ENCODE measurements at regions not wholly inside any gene's neighbourhood (a gene's known extent, or its start where the extent isn't known, plus 50 kb on each side); places are given as distances from the start of the nearest gene placed in this dataset.
"Not testable (repeated sequence)": the region's sequence is repeated elsewhere in the genome, so short reads cannot be mapped to it uniquely, and the experiment has no call there.

DNA sequence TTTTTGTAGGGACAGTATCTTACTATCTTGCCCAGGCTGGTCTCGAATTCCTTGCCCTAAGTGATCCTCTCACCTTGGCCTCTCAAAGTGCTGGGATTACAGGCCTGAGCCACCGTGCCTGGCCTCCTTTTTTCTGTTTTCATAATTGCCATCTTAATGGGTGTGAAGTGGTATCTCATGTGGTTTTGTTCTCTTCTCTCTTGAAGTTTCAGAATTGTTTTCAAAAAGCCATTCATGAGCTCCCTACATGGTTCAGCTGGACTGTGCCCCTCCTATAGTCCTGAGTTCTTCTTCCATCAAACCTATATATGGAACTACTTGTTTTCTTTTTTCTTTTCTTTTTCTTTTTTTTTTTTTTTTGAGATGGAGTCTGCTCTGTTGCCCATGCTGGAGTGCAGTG, 60.3 kb downstream of the NPIPB11 start:
- BruUV-seq (replicated peaks); H2AK9ac ChIP-seq (replicated peaks; ENCODE audit: low read depth, low read length, poor library complexity); DNase-seq; H4K8ac ChIP-seq (ENCODE audit: low read depth in 2 of 2, low read length in 2 of 2); POLR2A ChIA-PET (ENCODE audit: unreplicated experiment); H3K4me2 ChIP-seq (ENCODE audit: low read depth, low read length); H3K23ac ChIP-seq (ENCODE audit: low read depth, low read length); H3K56ac ChIP-seq (ENCODE audit: extremely low read depth, insufficient read depth, low read length); H3K9ac ChIP-seq (ENCODE audit: low read depth, low read length); H4K5ac ChIP-seq (ENCODE audit: low read depth, low read length); H2BK120ac ChIP-seq (ENCODE audit: low read depth, low read length); H2AFZ ChIP-seq (replicated peaks; ENCODE audit: low read length, poor library complexity); H2BK5ac ChIP-seq (ENCODE audit: low read depth, low read length, poor library complexity, severe bottlenecking); H3K14ac ChIP-seq (replicated peaks; ENCODE audit: low read depth, low read length); in situ Hi-C loops (cut with MboI; ENCODE audit: low sequenced_read_pairs); H3K9me3 ChIP-seq (ENCODE audit: control insufficient read depth, insufficient read depth, low read length); ATAC-seq (ENCODE audit: low read depth); H3K27me3 ChIP-seq (ENCODE audit: control insufficient read depth, insufficient read depth, low read length); CTCF ChIA-PET; H3K4me1 ChIP-seq (ENCODE audit: control insufficient read depth, insufficient read depth, low read length); H4K20me1 ChIP-seq (ENCODE audit: insufficient read depth, low read length); H2BK15ac ChIP-seq (ENCODE audit: low read depth, low read length); H3K9me1 ChIP-seq (ENCODE audit: insufficient read depth, low read length); H3K27ac ChIP-seq (ENCODE audit: insufficient read depth, low read length); intact Hi-C loops (cut with micrococcal nuclease); H3K4me3 ChIP-seq (ENCODE audit: insufficient read depth, low read depth, low read length); dilution Hi-C loops (cut with HindIII; ENCODE audit: low sequenced_read_pairs, unreplicated experiment); H3K79me1 ChIP-seq (ENCODE audit: low read depth in 1 of 2, low read length in 2 of 2); H3K36me3 ChIP-seq (ENCODE audit: control insufficient read depth, insufficient read depth, low read length); H3K4ac ChIP-seq (ENCODE audit: low read depth, low read length); H2BK20ac ChIP-seq (ENCODE audit: low read depth, low read length); H4K91ac ChIP-seq (ENCODE audit: insufficient read depth, low read depth, low read length); H3K18ac ChIP-seq (ENCODE audit: low read depth, low read length); H2AK5ac ChIP-seq (ENCODE audit: low read depth, low read length): not testable (repeated sequence)
- no CpG with 5 or more reads among the region's 2 CpGs for WGBS, 2 experiments (ENCODE audit: extremely low coverage in 2 of 2, insufficient read length in 1 of 2)

DNA sequence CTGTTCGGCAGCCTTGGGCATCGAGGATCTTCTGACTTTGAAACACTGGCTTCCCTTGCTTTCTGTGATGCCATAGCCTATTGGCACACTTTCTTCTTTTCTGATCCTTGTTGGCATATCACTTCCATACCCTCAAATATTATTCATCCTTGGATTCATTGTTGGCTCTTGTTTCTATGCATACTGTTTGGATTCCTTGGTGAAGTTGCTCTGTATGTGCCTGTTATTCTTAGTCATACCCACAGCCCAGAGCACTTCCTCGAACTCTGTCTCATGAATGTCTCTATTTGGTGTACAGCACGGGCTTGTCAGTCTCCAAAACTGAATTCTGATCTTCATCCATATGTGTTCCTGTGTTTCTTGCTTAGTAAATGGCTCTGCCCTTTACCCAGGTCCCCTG, 63.6 kb downstream of the NPIPB11 start:
- H2BK5ac ChIP-seq (ENCODE audit: low read depth, low read length, poor library complexity, severe bottlenecking); H3K4me3 ChIP-seq (ENCODE audit: insufficient read depth, low read depth, low read length); dilution Hi-C loops (cut with HindIII; ENCODE audit: low sequenced_read_pairs, unreplicated experiment); H3K27me3 ChIP-seq (ENCODE audit: control insufficient read depth, insufficient read depth, low read length); H3K79me1 ChIP-seq (ENCODE audit: low read depth in 1 of 2, low read length in 2 of 2); H3K14ac ChIP-seq (replicated peaks; ENCODE audit: low read depth, low read length); H3K9me3 ChIP-seq (ENCODE audit: control insufficient read depth, insufficient read depth, low read length); H3K36me3 ChIP-seq (ENCODE audit: control insufficient read depth, insufficient read depth, low read length); in situ Hi-C loops (cut with MboI; ENCODE audit: low sequenced_read_pairs); H3K23ac ChIP-seq (ENCODE audit: low read depth, low read length); H2BK120ac ChIP-seq (ENCODE audit: low read depth, low read length); H4K20me1 ChIP-seq (ENCODE audit: insufficient read depth, low read length); H3K9me1 ChIP-seq (ENCODE audit: insufficient read depth, low read length); BruUV-seq (replicated peaks); H4K8ac ChIP-seq (ENCODE audit: low read depth in 2 of 2, low read length in 2 of 2); H3K56ac ChIP-seq (ENCODE audit: extremely low read depth, insufficient read depth, low read length); H2AFZ ChIP-seq (replicated peaks; ENCODE audit: low read length, poor library complexity); intact Hi-C loops (cut with micrococcal nuclease); H3K18ac ChIP-seq (ENCODE audit: low read depth, low read length); H2BK20ac ChIP-seq (ENCODE audit: low read depth, low read length); H3K9ac ChIP-seq (ENCODE audit: low read depth, low read length); POLR2A ChIA-PET (ENCODE audit: unreplicated experiment); H3K4ac ChIP-seq (ENCODE audit: low read depth, low read length); H2BK15ac ChIP-seq (ENCODE audit: low read depth, low read length); H3K4me1 ChIP-seq (ENCODE audit: control insufficient read depth, insufficient read depth, low read length); H2AK9ac ChIP-seq (replicated peaks; ENCODE audit: low read depth, low read length, poor library complexity); H4K5ac ChIP-seq (ENCODE audit: low read depth, low read length); DNase-seq; H3K4me2 ChIP-seq (ENCODE audit: low read depth, low read length); H2AK5ac ChIP-seq (ENCODE audit: low read depth, low read length); CTCF ChIA-PET: not testable (repeated sequence)
- Histone ChIP-seq H4K91ac (ENCODE audit: insufficient read depth, low read depth, low read length) (peak overlapping the region; percentile 68), H3K27ac (ENCODE audit: insufficient read depth, low read length) (peak overlapping the region; percentile 86)
- ATAC-seq (ENCODE audit: low read depth) = peak; percentile 87
- WGBS, 2 experiments (ENCODE audit: extremely low coverage in 2 of 2, insufficient read length in 1 of 2) = no CpG with 5 or more reads among the region's 4 CpGs

Measured in IMR-90 (cell line).